Hepatocyte (in vitro differentiated cells): ENCODE measurements at regions not wholly inside any gene's neighbourhood (a gene's known extent, or its start where the extent isn't known, plus 50 kb on each side); places are given as distances from the start of the nearest gene placed in this dataset.

Experiments used
- DNase-seq: peaks from one replicate; pipeline ENCODE4 v3.0.0-alpha.2; 2016; ENCODE audit warnings: low spot score
- H2AFZ ChIP-seq: fragments of 200-600 bp; sonication (generic); 2 replicates; pipeline ENCODE4 v1.6.0; 2016; ENCODE audit warnings: antibody characterized with exemption, mild to moderate bottlenecking
- H3K27ac ChIP-seq: fragments of 200-600 bp; sonication (generic); 2 replicates; pipeline ENCODE4 v1.5.1; 2016; ENCODE audit warnings: mild to moderate bottlenecking
- H3K27me3 ChIP-seq: fragments of 200-600 bp; sonication (generic); 2 replicates; pipeline ENCODE4 v1.6.1; 2016
- H3K36me3 ChIP-seq: fragments of 200-600 bp; sonication (generic); replicated peaks from 2 replicates; pipeline ENCODE4 v1.5.1; 2016; ENCODE audit warnings: low read depth; ENCODE audit not compliant: insufficient read depth
- H3K4me1 ChIP-seq: fragments of 200-600 bp; sonication (generic); 2 replicates; pipeline ENCODE4 v1.5.1; 2016; ENCODE audit warnings: mild to moderate bottlenecking, moderate library complexity; ENCODE audit not compliant: insufficient read depth
- H3K4me2 ChIP-seq: fragments of 200-600 bp; sonication (generic); 2 replicates; pipeline ENCODE4 v1.6.0; 2016
- H3K4me3 ChIP-seq: fragments of 200-600 bp; sonication (generic); 2 replicates; pipeline ENCODE4 v1.5.1; 2016; ENCODE audit warnings: mild to moderate bottlenecking
- H3K79me2 ChIP-seq: fragments of 200-600 bp; sonication (generic); 2 replicates; pipeline ENCODE4 v1.6.0; 2017; ENCODE audit warnings: mild to moderate bottlenecking
- H3K9me2 ChIP-seq: fragments of 200-600 bp; sonication (generic); replicated peaks from 2 replicates; pipeline ENCODE4 v1.6.0; 2017; ENCODE audit warnings: mild to moderate bottlenecking; ENCODE audit not compliant: insufficient read depth
- H3K9me3 ChIP-seq: fragments of 200-600 bp; sonication (generic); 2 replicates; pipeline ENCODE4 v1.5.1; 2016; ENCODE audit warnings: low read depth, mild to moderate bottlenecking
- H4K20me1 ChIP-seq: fragments of 200-600 bp; sonication (generic); 2 replicates; pipeline ENCODE4 v1.6.0; 2016; ENCODE audit warnings: mild to moderate bottlenecking; ENCODE audit not compliant: insufficient read depth, poor library complexity, severe bottlenecking
- CTCF ChIP-seq: fragments of 200-600 bp; sonication (generic); IDR thresholded peaks from 2 replicates; pipeline ENCODE4 v1.5.1; 2016; ENCODE audit warnings: antibody characterized with exemption, mild to moderate bottlenecking; ENCODE audit not compliant: poor library complexity
- EZH2 ChIP-seq: fragments of 200-600 bp; sonication (generic); IDR thresholded peaks from 2 replicates; pipeline ENCODE4 v1.6.1; 2016; ENCODE audit warnings: antibody characterized with exemption, mild to moderate bottlenecking, borderline replicate concordance
- EZH2phosphoT487 ChIP-seq: fragments of 200-600 bp; sonication (generic); IDR thresholded peaks from one replicate; pipeline ENCODE4 v1.6.1; 2018; ENCODE audit warnings: antibody characterized with exemption, mild to moderate bottlenecking, low read depth, moderate library complexity; ENCODE audit not compliant: unreplicated experiment, severe bottlenecking
- WGBS: methylation state at CpG from one replicate; pipeline ENCODE4 v1.1.6; 2016; ENCODE audit warnings: low lambda C conversion rate; ENCODE audit errors: missing lambda C conversion rate; 5-methylcytosine and 5-hydroxymethylcytosine counted together

GRCh38 chr14:51430079-51430478, 190.0 kb downstream of the TMX1 start:
- no peaks in the 10 kb centered on the region for H3K9me3 ChIP-seq
- H3K4me1 ChIP-seq, result peaks cover 12% of the 10 kb centered on the region
- DNase-seq, result no peak
- no peaks in the 10 kb centered on the region for H4K20me1 ChIP-seq
- H3K4me3 ChIP-seq, result no peak overlapping the region
- no peak for TF ChIP-seq EZH2
- TF ChIP-seq EZH2phosphoT487, result no peak
- no peak for TF ChIP-seq CTCF
- H2AFZ ChIP-seq, result no peak overlapping the region
- no peak overlapping the region for H3K4me2 ChIP-seq
- no peaks in the 10 kb centered on the region for H3K36me3 ChIP-seq
- no peaks in the 10 kb centered on the region for H3K27me3 ChIP-seq
- no peak overlapping the region for H3K27ac ChIP-seq
- H3K79me2 ChIP-seq, result no peaks in the 10 kb centered on the region
- 70% methylated on average over 4 of the region's 4 CpGs for WGBS
- H3K9me2 ChIP-seq, result no peaks in the 10 kb centered on the region

- no peak overlapping the region for H3K4me2 ChIP-seq
- TF ChIP-seq EZH2 (no peak), EZH2phosphoT487 (no peak), CTCF (no peak)
These were observed 190.6 kb downstream of the TMX1 start for GRCh38 chr14:51430633-51431032.

GRCh38 chr14:51431033-51431709, 191.1 kb downstream of the TMX1 start:
- Histone ChIP-seq H3K27ac (no peak overlapping the region), H3K79me2 (no peaks in the 10 kb centered on the region), H2AFZ (no peak overlapping the region), H4K20me1 (no peaks in the 10 kb centered on the region), H3K27me3 (no peaks in the 10 kb centered on the region), H3K9me2 (no peaks in the 10 kb centered on the region), H3K9me3 (no peaks in the 10 kb centered on the region), H3K4me1 (peaks cover 12% of the 10 kb centered on the region), H3K4me2 (no peak overlapping the region), H3K4me3 (no peak overlapping the region), H3K36me3 (no peaks in the 10 kb centered on the region)
- WGBS, result 83% methylated on average over 3 of the region's 3 CpGs
- TF ChIP-seq EZH2phosphoT487 (no peak), EZH2 (no peak), CTCF (no peak)
- DNase-seq, result no peak

More at GRCh38 chr14:51430633-51431032, 190.6 kb downstream of the TMX1 start:
- Histone ChIP-seq H3K27ac (no peak overlapping the region), H3K4me1 (peaks cover 12% of the 10 kb centered on the region), H3K79me2 (no peaks in the 10 kb centered on the region), H3K9me3 (no peaks in the 10 kb centered on the region), H3K36me3 (no peaks in the 10 kb centered on the region), H4K20me1 (no peaks in the 10 kb centered on the region), H3K4me3 (no peak overlapping the region), H2AFZ (no peak overlapping the region), H3K9me2 (no peaks in the 10 kb centered on the region), H3K27me3 (no peaks in the 10 kb centered on the region)
- no peak for DNase-seq
- WGBS, result 77% methylated on average over 3 of the region's 3 CpGs
